Neural cell (in vitro differentiated cells): ENCODE measurements at regions not wholly inside any gene's neighbourhood (a gene's known extent, or its start where the extent isn't known, plus 50 kb on each side); places are given as distances from the start of the nearest gene placed in this dataset.

Source experiments
- H2AFZ ChIP-seq: fragments of 200-600, 300-800 bp; sonication (generic), shearing (Covaris generic); 2 replicates; pipeline ENCODE4 v1.6.0; 2014; ENCODE audit warnings: low read depth, mild to moderate bottlenecking, antibody characterized with exemption, low read length, moderate library complexity
- H3F3A ChIP-seq: fragments of 200-600 bp; shearing (Covaris generic); 2 replicates; pipeline ENCODE4 v1.6.1; 2016; ENCODE audit warnings: mild to moderate bottlenecking, moderate library complexity, mixed read lengths, antibody characterized with exemption, low read length; ENCODE audit not compliant: insufficient read depth, poor library complexity, severe bottlenecking
- H3K27ac ChIP-seq: fragments of 200-600, 300-800 bp; sonication (generic), shearing (Covaris generic); 2 replicates; pipeline ENCODE4 v1.5.1; 2014; ENCODE audit warnings: mild to moderate bottlenecking, low read length, moderate library complexity
- H3K27me3 ChIP-seq: fragments of 300-800, 200-600 bp; sonication (generic), shearing (Covaris generic); 2 replicates; pipeline ENCODE4 v1.6.0; 2014; ENCODE audit warnings: mild to moderate bottlenecking, low read depth, low read length, moderate library complexity; ENCODE audit not compliant: insufficient read depth
- H3K36me3 ChIP-seq: fragments of 300-800, 200-600 bp; sonication (generic), shearing (Covaris generic); 2 replicates; pipeline ENCODE4 v1.5.1; 2014; ENCODE audit warnings: mild to moderate bottlenecking, antibody characterized with exemption, low read length, moderate library complexity; ENCODE audit not compliant: insufficient read depth
- H3K4me2 ChIP-seq: fragments of 300-800, 200-600 bp; sonication (generic), shearing (Covaris generic); 2 replicates; pipeline ENCODE4 v1.6.0; 2014; ENCODE audit warnings: mild to moderate bottlenecking, low read length
- H3K4me3 ChIP-seq: fragments of 300-800, 200-600 bp; sonication (generic), shearing (Covaris generic); 2 replicates; pipeline ENCODE4 v1.5.1; 2014; ENCODE audit warnings: mild to moderate bottlenecking, low read length, moderate library complexity
- H3K79me2 ChIP-seq: fragments of 200-600 bp; shearing (Covaris generic); replicated peaks from 2 replicates; pipeline ENCODE4 v1.6.0; 2014; ENCODE audit warnings: mild to moderate bottlenecking, low read length, moderate library complexity; ENCODE audit not compliant: insufficient read depth
- H3K9ac ChIP-seq: fragments of 300-800, 200-600 bp; sonication (generic), shearing (Covaris generic); 2 replicates; pipeline ENCODE4 v1.6.1; 2016; ENCODE audit warnings: mild to moderate bottlenecking, low read length, mixed read lengths
- H3K9me2 ChIP-seq: fragments of 200-600 bp; shearing (Covaris generic); 2 replicates; pipeline ENCODE4 v1.6.1; 2016; ENCODE audit warnings: mild to moderate bottlenecking, low read length, mixed read lengths; ENCODE audit not compliant: insufficient read depth
- H3K9me3 ChIP-seq: fragments of 200-600, 300-800 bp; sonication (generic), shearing (Covaris generic); 2 replicates; pipeline ENCODE4 v1.6.1; 2016; ENCODE audit warnings: mild to moderate bottlenecking, mixed run types, low read length, moderate library complexity, mixed read lengths
- H4K20me1 ChIP-seq: fragments of 200-600 bp; shearing (Covaris generic); 2 replicates; pipeline ENCODE4 v1.6.1; 2016; ENCODE audit warnings: mild to moderate bottlenecking, mixed run types; ENCODE audit not compliant: insufficient read depth
- EP300 ChIP-seq: fragments of 450-650 bp; conservative IDR thresholded peaks from 2 replicates; pipeline ENCODE4 v1.6.1; 2014; ENCODE audit warnings: antibody characterized with exemption, mild to moderate bottlenecking, moderate library complexity; ENCODE audit not compliant: poor library complexity, severe bottlenecking
- EZH2 ChIP-seq: fragments of 200-600, 300-800 bp; shearing (Covaris generic), sonication (generic); IDR thresholded peaks from 2 replicates; pipeline ENCODE4 v1.6.1; 2014; ENCODE audit warnings: antibody characterized with exemption, low read length, borderline replicate concordance, mild to moderate bottlenecking; ENCODE audit not compliant: insufficient read depth, poor library complexity, severe bottlenecking
- MXI1 ChIP-seq: fragments of 450-650 bp; conservative IDR thresholded peaks from 2 replicates; pipeline ENCODE4 v1.6.1; 2014; ENCODE audit warnings: antibody characterized with exemption, mild to moderate bottlenecking; ENCODE audit not compliant: poor library complexity, severe bottlenecking
- POLR2AphosphoS5 ChIP-seq: IDR thresholded peaks from 2 replicates; pipeline ENCODE4 v1.6.1; 2012
- RAD21 ChIP-seq: fragments of 450-650 bp; conservative IDR thresholded peaks from 2 replicates; pipeline ENCODE4 v1.6.1; 2014; ENCODE audit warnings: antibody characterized with exemption, mild to moderate bottlenecking, moderate library complexity
- SMC3 ChIP-seq: fragments of 450-650 bp; conservative IDR thresholded peaks from 2 replicates; pipeline ENCODE4 v1.6.1; 2014; ENCODE audit warnings: antibody characterized with exemption, mild to moderate bottlenecking, moderate library complexity; ENCODE audit not compliant: poor library complexity
- TAF1 ChIP-seq: IDR thresholded peaks from 2 replicates; pipeline ENCODE4 v1.6.1; 2012; ENCODE audit warnings: low read depth
- TF ChIP-seq, protein P1 (sequence below): fragments of 450-650 bp; IDR thresholded peaks from 2 replicates; pipeline ENCODE4 v1.5.1; 2014; ENCODE audit warnings: antibody characterized with exemption, mild to moderate bottlenecking, moderate library complexity; ENCODE audit not compliant: poor library complexity, severe bottlenecking
- TF ChIP-seq, protein P2 (sequence below): IDR thresholded peaks from 2 replicates; pipeline ENCODE4 v1.6.1; 2012; ENCODE audit warnings: borderline replicate concordance

DNA sequence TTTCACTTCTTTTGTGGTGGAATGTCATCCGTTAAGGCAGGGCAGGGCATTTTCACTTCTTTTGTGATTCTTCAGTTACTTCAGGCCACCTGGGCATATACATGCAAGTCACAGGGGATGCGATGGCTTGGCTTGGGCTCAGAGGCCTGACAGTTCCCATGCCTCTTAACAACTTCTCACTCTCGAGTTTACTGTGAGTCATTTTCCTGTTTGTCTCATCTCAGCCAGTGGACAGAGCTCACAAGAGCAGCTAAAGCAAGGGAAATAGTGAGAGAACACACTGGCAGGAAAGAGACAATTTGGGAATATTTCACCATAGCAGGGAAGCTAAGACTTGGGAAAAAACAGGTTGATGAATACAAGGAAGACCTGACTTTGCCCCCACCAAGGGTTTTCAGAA, 1275.7 kb downstream of the NLGN4Y start:
- TF ChIP-seq SMC3, result no peak
- no peak for TF ChIP-seq RAD21
- TF ChIP-seq, protein P1, sequence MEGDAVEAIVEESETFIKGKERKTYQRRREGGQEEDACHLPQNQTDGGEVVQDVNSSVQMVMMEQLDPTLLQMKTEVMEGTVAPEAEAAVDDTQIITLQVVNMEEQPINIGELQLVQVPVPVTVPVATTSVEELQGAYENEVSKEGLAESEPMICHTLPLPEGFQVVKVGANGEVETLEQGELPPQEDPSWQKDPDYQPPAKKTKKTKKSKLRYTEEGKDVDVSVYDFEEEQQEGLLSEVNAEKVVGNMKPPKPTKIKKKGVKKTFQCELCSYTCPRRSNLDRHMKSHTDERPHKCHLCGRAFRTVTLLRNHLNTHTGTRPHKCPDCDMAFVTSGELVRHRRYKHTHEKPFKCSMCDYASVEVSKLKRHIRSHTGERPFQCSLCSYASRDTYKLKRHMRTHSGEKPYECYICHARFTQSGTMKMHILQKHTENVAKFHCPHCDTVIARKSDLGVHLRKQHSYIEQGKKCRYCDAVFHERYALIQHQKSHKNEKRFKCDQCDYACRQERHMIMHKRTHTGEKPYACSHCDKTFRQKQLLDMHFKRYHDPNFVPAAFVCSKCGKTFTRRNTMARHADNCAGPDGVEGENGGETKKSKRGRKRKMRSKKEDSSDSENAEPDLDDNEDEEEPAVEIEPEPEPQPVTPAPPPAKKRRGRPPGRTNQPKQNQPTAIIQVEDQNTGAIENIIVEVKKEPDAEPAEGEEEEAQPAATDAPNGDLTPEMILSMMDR, result no peak
- TF ChIP-seq MXI1, result no peak
- no peak for TF ChIP-seq EP300
- TF ChIP-seq TAF1, result no peak
- TF ChIP-seq, protein P2, sequence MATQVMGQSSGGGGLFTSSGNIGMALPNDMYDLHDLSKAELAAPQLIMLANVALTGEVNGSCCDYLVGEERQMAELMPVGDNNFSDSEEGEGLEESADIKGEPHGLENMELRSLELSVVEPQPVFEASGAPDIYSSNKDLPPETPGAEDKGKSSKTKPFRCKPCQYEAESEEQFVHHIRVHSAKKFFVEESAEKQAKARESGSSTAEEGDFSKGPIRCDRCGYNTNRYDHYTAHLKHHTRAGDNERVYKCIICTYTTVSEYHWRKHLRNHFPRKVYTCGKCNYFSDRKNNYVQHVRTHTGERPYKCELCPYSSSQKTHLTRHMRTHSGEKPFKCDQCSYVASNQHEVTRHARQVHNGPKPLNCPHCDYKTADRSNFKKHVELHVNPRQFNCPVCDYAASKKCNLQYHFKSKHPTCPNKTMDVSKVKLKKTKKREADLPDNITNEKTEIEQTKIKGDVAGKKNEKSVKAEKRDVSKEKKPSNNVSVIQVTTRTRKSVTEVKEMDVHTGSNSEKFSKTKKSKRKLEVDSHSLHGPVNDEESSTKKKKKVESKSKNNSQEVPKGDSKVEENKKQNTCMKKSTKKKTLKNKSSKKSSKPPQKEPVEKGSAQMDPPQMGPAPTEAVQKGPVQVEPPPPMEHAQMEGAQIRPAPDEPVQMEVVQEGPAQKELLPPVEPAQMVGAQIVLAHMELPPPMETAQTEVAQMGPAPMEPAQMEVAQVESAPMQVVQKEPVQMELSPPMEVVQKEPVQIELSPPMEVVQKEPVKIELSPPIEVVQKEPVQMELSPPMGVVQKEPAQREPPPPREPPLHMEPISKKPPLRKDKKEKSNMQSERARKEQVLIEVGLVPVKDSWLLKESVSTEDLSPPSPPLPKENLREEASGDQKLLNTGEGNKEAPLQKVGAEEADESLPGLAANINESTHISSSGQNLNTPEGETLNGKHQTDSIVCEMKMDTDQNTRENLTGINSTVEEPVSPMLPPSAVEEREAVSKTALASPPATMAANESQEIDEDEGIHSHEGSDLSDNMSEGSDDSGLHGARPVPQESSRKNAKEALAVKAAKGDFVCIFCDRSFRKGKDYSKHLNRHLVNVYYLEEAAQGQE, result no peak
- TF ChIP-seq POLR2AphosphoS5, result no peak
- no peak for TF ChIP-seq EZH2
- no peaks in the 10 kb centered on the region for H3K9me2 ChIP-seq

DNA sequence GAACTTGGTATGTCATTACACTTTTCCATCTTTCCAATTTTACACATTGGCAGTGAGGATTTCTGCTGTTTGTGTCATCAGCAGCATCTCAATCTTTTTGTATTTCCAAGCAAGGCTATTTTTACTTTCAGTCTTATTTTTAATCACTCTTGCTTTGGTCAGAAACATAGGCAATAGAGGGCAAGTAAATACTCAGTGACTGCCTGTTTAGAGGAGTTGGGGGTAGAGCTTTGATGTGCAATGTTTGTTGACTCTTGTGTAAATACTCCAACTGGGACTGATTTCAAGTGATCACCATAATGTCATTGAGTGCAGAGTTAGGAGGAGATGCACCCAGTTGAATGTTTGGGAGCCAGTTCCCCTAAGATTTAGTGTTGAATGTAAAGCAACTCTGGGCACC, 1281.7 kb downstream of the NLGN4Y start:
- no peak overlapping the region for H3K4me3 ChIP-seq
- H3K36me3 ChIP-seq, result no peaks in the 10 kb centered on the region
- no peak overlapping the region for H2AFZ ChIP-seq
- TF ChIP-seq MXI1 (no peak), SMC3 (no peak), EZH2 (no peak), POLR2AphosphoS5 (no peak)
- H3K9me3 ChIP-seq, result no peaks in the 10 kb centered on the region
- no peaks in the 10 kb centered on the region for H3K79me2 ChIP-seq
- no peaks in the 10 kb centered on the region for H3K27me3 ChIP-seq
- no peaks in the 10 kb centered on the region for H4K20me1 ChIP-seq
- H3K9me2 ChIP-seq, result no peaks in the 10 kb centered on the region
- no peak overlapping the region for H3K9ac ChIP-seq
- no peaks in the 10 kb centered on the region for H3F3A ChIP-seq
- no peak overlapping the region for H3K27ac ChIP-seq
- no peak overlapping the region for H3K4me2 ChIP-seq

More for the DNA sequence above, 1275.7 kb downstream of the NLGN4Y start:
- Histone ChIP-seq H3F3A (no peaks in the 10 kb centered on the region), H3K79me2 (no peaks in the 10 kb centered on the region), H3K9ac (no peak overlapping the region), H4K20me1 (no peaks in the 10 kb centered on the region), H3K27ac (no peak overlapping the region), H3K9me3 (no peaks in the 10 kb centered on the region), H3K27me3 (no peaks in the 10 kb centered on the region), H2AFZ (no peak overlapping the region), H3K4me2 (no peak overlapping the region), H3K4me3 (no peak overlapping the region), H3K36me3 (no peaks in the 10 kb centered on the region)

DNA sequence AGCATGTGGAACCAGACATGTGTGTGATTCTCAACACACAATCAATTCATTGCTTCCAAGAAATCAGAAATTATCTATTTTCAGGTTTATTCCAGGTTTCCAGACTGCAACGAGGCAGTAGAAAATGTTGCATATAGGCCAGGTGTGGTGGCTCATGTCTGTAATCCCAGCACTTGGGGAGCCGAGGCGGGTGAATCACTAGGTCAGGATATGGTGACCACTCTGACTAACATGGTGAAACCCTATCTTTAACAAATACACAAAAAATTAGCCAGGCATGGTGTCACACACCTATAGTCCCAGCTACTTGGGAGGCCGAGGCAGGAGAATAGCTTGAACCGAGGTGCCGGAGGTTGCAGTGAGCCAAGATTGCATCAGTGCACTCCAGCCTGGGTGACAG, 1289.9 kb downstream of the NLGN4Y start:
- no peak overlapping the region for H3K9ac ChIP-seq
- H3K9me2 ChIP-seq, result no peaks in the 10 kb centered on the region
- H3K79me2 ChIP-seq, result no peaks in the 10 kb centered on the region
- no peak overlapping the region for H3K27ac ChIP-seq
- H3K4me2 ChIP-seq, result no peak overlapping the region
- H3K9me3 ChIP-seq, result no peaks in the 10 kb centered on the region
- TF ChIP-seq, protein P1, result no peak
- TF ChIP-seq SMC3 (no peak), EP300 (no peak), TAF1 (no peak), EZH2 (no peak), RAD21 (no peak), MXI1 (no peak), POLR2AphosphoS5 (no peak)
- TF ChIP-seq, protein P2, result no peak
- no peaks in the 10 kb centered on the region for H3K27me3 ChIP-seq
- H2AFZ ChIP-seq, result no peak overlapping the region
- H3K36me3 ChIP-seq, result no peaks in the 10 kb centered on the region
- H3K4me3 ChIP-seq, result no peak overlapping the region
- no peaks in the 10 kb centered on the region for H4K20me1 ChIP-seq
- H3F3A ChIP-seq, result no peaks in the 10 kb centered on the region
